H1 (cell line): ENCODE measurements at regions not wholly inside any gene's neighbourhood (a gene's known extent, or its start where the extent isn't known, plus 50 kb on each side); places are given as distances from the start of the nearest gene placed in this dataset.

Source experiments
- CHD1 ChIP-seq: IDR thresholded peaks from 2 replicates; pipeline ENCODE4 v1.6.1; 2012; ENCODE audit warnings: low read depth, low read length, improper control_type of control experiment
- CTCF ChIP-seq, 3 experiments: IDR thresholded peaks; 1 replicate in 2 of 3; 2 replicates in 1 of 3; pipeline versions ENCODE4 v1.5.1 to v1.6.1; 2011; ENCODE audit warnings: low read length in 3 of 3, mild to moderate bottlenecking in 3 of 3, inconsistent platforms in 2 of 3, low read depth in 1 of 3, moderate library complexity in 1 of 3; ENCODE audit not compliant: insufficient read depth in 1 of 3; ENCODE audit errors: control extremely low read depth in 1 of 3
- KDM1A ChIP-seq: fragments of 200-600, 300-600 bp; sonication (generic); IDR thresholded peaks from 2 replicates; pipeline ENCODE4 v1.7.1; 2016; ENCODE audit warnings: mild to moderate bottlenecking, low read length, borderline replicate concordance
- POLR2A ChIP-seq, 2 experiments: IDR thresholded peaks; 1 replicate in 1 of 2; 2 replicates in 1 of 2; pipeline ENCODE4 v1.6.1; 2011; ENCODE audit warnings: low read depth in 2 of 2, low read length in 2 of 2, mild to moderate bottlenecking in 2 of 2; ENCODE audit errors: control extremely low read depth in 1 of 2
- POLR2AphosphoS5 ChIP-seq: IDR thresholded peaks from 2 replicates; pipeline ENCODE4 v1.6.1; 2011; ENCODE audit warnings: low read depth, low read length
- RXRA ChIP-seq: IDR thresholded peaks from 2 replicates; pipeline ENCODE4 v1.6.1; 2011; ENCODE audit warnings: low read depth, mild to moderate bottlenecking, low read length, moderate library complexity; ENCODE audit not compliant: insufficient read depth

GRCh38 chr20:37455659-37456058 is 65.4 kb upstream of the NNAT start:
- no peak for TF ChIP-seq CTCF (IDR thresholded peaks at IDR 0.05; ENCODE audit: control extremely low read depth in 1 of 3, insufficient read depth in 1 of 3, low read depth in 1 of 3, low read length in 3 of 3)
- no peak for TF ChIP-seq POLR2AphosphoS5
- TF ChIP-seq RXRA, result no peak
- TF ChIP-seq POLR2A (IDR thresholded peaks at IDR 0.05; ENCODE audit: control extremely low read depth in 1 of 2, low read depth in 2 of 2, low read length in 2 of 2), result no peak
- TF ChIP-seq CHD1, result no peak
- TF ChIP-seq KDM1A, result no peak
